Type B pancreatic cell (in vitro differentiated cells): ENCODE measurements at regions not wholly inside any gene's neighbourhood (a gene's known extent, or its start where the extent isn't known, plus 50 kb on each side); places are given as distances from the start of the nearest gene placed in this dataset.

Experiments
- DNase-seq: peaks from one replicate; pipeline ENCODE4 v3.0.0; 2021; ENCODE audit warnings: mixed read lengths; ENCODE audit not compliant: unreplicated experiment; ENCODE audit errors: extremely low spot score
- H3K27ac Mint-ChIP-seq: 2 replicates; pipeline ENCODE4 v1.8.0; 2021; ENCODE audit warnings: mild to moderate bottlenecking, mixed read lengths
- H3K27me3 Mint-ChIP-seq: 2 replicates; pipeline ENCODE4 v1.8.0; 2021; ENCODE audit warnings: mixed read lengths
- H3K36me3 Mint-ChIP-seq: 2 replicates; pipeline ENCODE4 v1.8.0; 2021; ENCODE audit warnings: mixed read lengths
- H3K4me1 Mint-ChIP-seq: one replicate; pipeline ENCODE4 v1.8.0; 2021; ENCODE audit warnings: mixed read lengths; ENCODE audit not compliant: unreplicated experiment
- H3K4me3 Mint-ChIP-seq: 2 replicates; pipeline ENCODE4 v1.8.0; 2021; ENCODE audit warnings: mild to moderate bottlenecking, mixed read lengths
- H3K9me3 Mint-ChIP-seq: 2 replicates; pipeline ENCODE4 v1.8.0; 2021; ENCODE audit warnings: mixed read lengths
- CTCF ChIP-seq: fragments of 200-600 bp; sonication (generic); conservative IDR thresholded peaks from 2 replicates; pipeline ENCODE4 v1.5.0; 2021; ENCODE audit warnings: antibody characterized with exemption, mild to moderate bottlenecking

- Mint-ChIP-seq H3K27ac (no peak overlapping the region), H3K36me3 (no peaks in the 10 kb centered on the region), H3K4me3 (no peak overlapping the region), H3K9me3 (peaks cover 6% of the 10 kb centered on the region), H3K4me1 (peaks cover 20% of the 10 kb centered on the region), H3K27me3 (peaks cover 3% of the 10 kb centered on the region)
- TF ChIP-seq CTCF, result no peak
- DNase-seq, result no peak
These were observed 525.6 kb upstream of the CAMK1G start for GRCh38 chr1:209057901-209058300.

GRCh38 chr1:209059376-209059775, 524.1 kb upstream of the CAMK1G start:
- peaks cover 6% of the 10 kb centered on the region for H3K9me3 Mint-ChIP-seq
- no peaks in the 10 kb centered on the region for H3K36me3 Mint-ChIP-seq
- no peak for TF ChIP-seq CTCF
- peaks cover 23% of the 10 kb centered on the region for H3K4me1 Mint-ChIP-seq
- no peak for DNase-seq
- H3K27ac Mint-ChIP-seq, result no peak overlapping the region
- no peak overlapping the region for H3K4me3 Mint-ChIP-seq
- peaks cover 3% of the 10 kb centered on the region for H3K27me3 Mint-ChIP-seq

DNA sequence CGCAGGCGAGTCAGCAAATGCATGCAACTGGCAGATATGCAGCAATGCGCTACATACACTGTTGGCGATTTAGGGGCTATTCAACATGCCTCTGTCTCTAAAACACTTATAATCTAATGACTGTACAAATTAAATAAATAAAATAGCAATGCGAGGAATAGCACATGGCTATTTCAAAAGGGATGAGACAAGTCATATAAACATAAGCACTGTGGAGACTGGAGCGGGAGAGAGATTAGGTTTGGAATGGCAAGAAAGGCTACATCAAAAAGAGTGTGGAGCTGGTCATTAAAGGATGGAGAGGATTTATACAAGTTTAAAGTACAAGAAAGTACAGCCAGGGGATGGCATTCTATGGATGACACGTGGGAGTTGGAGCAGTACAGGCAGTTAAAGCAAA, 523.5 kb upstream of the CAMK1G start:
- Mint-ChIP-seq H3K4me1 (peaks cover 28% of the 10 kb centered on the region), H3K27me3 (peaks cover 3% of the 10 kb centered on the region), H3K4me3 (no peak overlapping the region), H3K27ac (no peak overlapping the region), H3K36me3 (no peaks in the 10 kb centered on the region), H3K9me3 (peaks cover 6% of the 10 kb centered on the region)
- no peak for DNase-seq
- no peak for TF ChIP-seq CTCF

DNA sequence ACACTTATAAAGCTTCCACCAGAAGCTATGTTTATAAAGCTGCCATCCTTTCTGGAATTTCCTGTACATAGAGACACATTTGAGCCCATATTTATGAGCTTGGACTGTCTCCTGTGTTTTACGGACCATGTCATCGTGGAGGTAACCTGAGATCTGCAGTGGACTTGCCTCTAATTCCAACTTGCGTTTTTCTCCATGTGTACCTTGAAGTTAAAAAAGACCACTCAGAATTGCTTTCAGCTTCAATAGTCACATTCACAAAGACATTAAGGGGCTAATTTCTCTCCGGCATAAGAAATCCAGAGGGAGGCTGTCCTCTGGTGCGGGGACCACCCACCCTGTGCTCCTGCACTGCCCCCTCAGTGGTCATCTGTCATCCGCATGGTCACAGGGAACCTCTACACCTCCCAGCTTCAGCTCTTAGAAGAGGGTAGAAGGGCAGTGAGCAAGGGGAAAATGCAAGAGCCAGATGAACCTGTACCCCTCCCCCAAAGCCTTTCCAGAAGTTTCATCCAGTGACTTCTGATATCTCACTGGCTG, 521.4 kb upstream of the CAMK1G start:
- Mint-ChIP-seq H3K4me1 (peaks cover 35% of the 10 kb centered on the region), H3K27me3 (peaks cover 3% of the 10 kb centered on the region), H3K36me3 (no peaks in the 10 kb centered on the region), H3K4me3 (no peak overlapping the region), H3K9me3 (no peaks in the 10 kb centered on the region), H3K27ac (no peak overlapping the region)
- no peak for DNase-seq
- no peak for TF ChIP-seq CTCF

- no peak for TF ChIP-seq CTCF
- Mint-ChIP-seq H3K9me3 (no peaks in the 10 kb centered on the region), H3K4me1 (peaks cover 35% of the 10 kb centered on the region), H3K27me3 (peaks cover 3% of the 10 kb centered on the region), H3K27ac (no peak overlapping the region), H3K4me3 (no peak overlapping the region), H3K36me3 (no peaks in the 10 kb centered on the region)
- no peak for DNase-seq
These were observed 520.7 kb upstream of the CAMK1G start for GRCh38 chr1:209062863-209063262.
